Karpas-422 (cell line): ENCODE measurements at regions not wholly inside any gene's neighbourhood (a gene's known extent, or its start where the extent isn't known, plus 50 kb on each side); places are given as distances from the start of the nearest gene placed in this dataset.

Experiments used
- DNase-seq: peaks from one replicate; pipeline ENCODE4 v3.0.0-alpha.2; 2015
- H2AFZ ChIP-seq: fragments of 200-600 bp; sonication (generic); 2 replicates; pipeline ENCODE4 v1.6.1; 2014; ENCODE audit warnings: antibody characterized with exemption, low read length, mixed read lengths
- H3K27ac ChIP-seq: fragments of 200-600 bp; sonication (generic); 2 replicates; pipeline ENCODE4 v1.5.1; 2014; ENCODE audit warnings: mild to moderate bottlenecking, low read length, moderate library complexity
- H3K27me3 ChIP-seq: fragments of 200-600 bp; sonication (generic); 2 replicates; pipeline ENCODE4 v1.6.1; 2014; ENCODE audit warnings: low read length, mixed read lengths
- H3K36me3 ChIP-seq: fragments of 200-600 bp; sonication (generic); 2 replicates; pipeline ENCODE4 v1.6.1; 2014; ENCODE audit warnings: low read length, mixed read lengths; ENCODE audit not compliant: insufficient read depth
- H3K4me1 ChIP-seq: fragments of 200-600 bp; sonication (generic); 2 replicates; pipeline ENCODE4 v1.6.1; 2014; ENCODE audit warnings: mild to moderate bottlenecking, low read length, mixed read lengths
- H3K4me2 ChIP-seq: fragments of 200-600 bp; sonication (generic); 2 replicates; pipeline ENCODE4 v1.6.1; 2014; ENCODE audit warnings: low read length, low read depth, mild to moderate bottlenecking; ENCODE audit not compliant: poor library complexity, severe bottlenecking
- H3K4me3 ChIP-seq: fragments of 200-600 bp; sonication (generic); 2 replicates; pipeline ENCODE4 v1.5.1; 2014; ENCODE audit warnings: mild to moderate bottlenecking, antibody characterized with exemption, low read length, mixed read lengths
- H3K79me2 ChIP-seq: fragments of 200-600 bp; sonication (generic); 2 replicates; pipeline ENCODE4 v1.6.1; 2014; ENCODE audit warnings: mild to moderate bottlenecking, low read length, mixed read lengths
- H3K9ac ChIP-seq: fragments of 200-600 bp; sonication (generic); 2 replicates; pipeline ENCODE4 v1.6.0; 2014; ENCODE audit warnings: low read length
- H3K9me2 ChIP-seq: fragments of 200-600 bp; sonication (generic), shearing (Covaris generic); replicated peaks from 2 replicates; pipeline ENCODE4 v1.6.0; 2014; ENCODE audit warnings: mild to moderate bottlenecking, low read length, moderate library complexity; ENCODE audit not compliant: insufficient read depth
- H3K9me3 ChIP-seq: fragments of 300-700, 200-600 bp; sonication (generic); 2 replicates; pipeline ENCODE4 v1.6.1; 2014; ENCODE audit warnings: low read length, mixed read lengths
- H4K20me1 ChIP-seq: fragments of 200-600 bp; sonication (generic); 2 replicates; pipeline ENCODE4 v1.6.1; 2014; ENCODE audit warnings: mild to moderate bottlenecking, antibody characterized with exemption, low read length, low read depth; ENCODE audit not compliant: insufficient read depth

DNA sequence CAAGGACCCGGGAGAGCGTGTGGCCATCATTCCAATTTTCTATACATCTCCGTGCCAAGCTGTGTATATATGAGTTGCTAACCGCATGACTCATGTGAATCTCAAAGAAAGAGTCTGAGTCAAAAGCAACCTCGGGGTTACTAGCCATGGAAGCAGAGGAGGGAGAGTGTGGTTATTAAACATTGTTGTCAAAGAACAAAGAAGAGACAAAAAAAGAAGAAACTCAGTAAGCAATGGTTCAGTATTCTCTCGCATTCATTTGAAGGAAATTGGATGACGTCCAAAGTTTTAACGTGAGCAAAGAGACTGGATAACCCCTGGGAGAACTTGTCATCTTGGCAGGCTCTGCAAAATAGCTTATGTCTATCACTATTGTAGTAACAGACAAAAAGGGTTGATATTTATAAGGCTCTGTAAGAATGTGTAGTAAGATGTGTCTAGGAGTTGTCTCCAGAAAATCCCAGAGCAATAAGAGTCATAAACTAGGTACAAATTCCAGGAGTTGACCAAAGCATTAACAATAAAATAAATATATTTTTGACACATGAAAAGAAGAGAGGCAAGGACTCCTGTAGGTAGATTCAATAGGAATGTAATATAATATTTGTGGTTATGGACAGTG, 52.8 kb upstream of the GRM7 start:
- H3K79me2 ChIP-seq, result no peaks in the 10 kb centered on the region
- no peaks in the 10 kb centered on the region for H3K36me3 ChIP-seq
- H3K9me3 ChIP-seq, result no peaks in the 10 kb centered on the region
- no peak overlapping the region for H2AFZ ChIP-seq
- H3K27me3 ChIP-seq, result no peaks in the 10 kb centered on the region
- no peak for DNase-seq
- no peaks in the 10 kb centered on the region for H3K4me1 ChIP-seq
- H3K4me2 ChIP-seq, result no peak overlapping the region
- H3K9ac ChIP-seq, result no peak overlapping the region
- no peaks in the 10 kb centered on the region for H4K20me1 ChIP-seq
- no peaks in the 10 kb centered on the region for H3K9me2 ChIP-seq
- H3K27ac ChIP-seq, result no peak overlapping the region
- no peak overlapping the region for H3K4me3 ChIP-seq

GRCh38 chr3:6809349-6809748, 51.6 kb upstream of the GRM7 start:
- no peak for DNase-seq
- H4K20me1 ChIP-seq, result no peaks in the 10 kb centered on the region
- no peak overlapping the region for H3K27ac ChIP-seq
- H3K9me3 ChIP-seq, result no peaks in the 10 kb centered on the region
- H3K36me3 ChIP-seq, result no peaks in the 10 kb centered on the region
- H3K9me2 ChIP-seq, result no peaks in the 10 kb centered on the region
- H3K4me1 ChIP-seq, result no peaks in the 10 kb centered on the region
- no peak overlapping the region for H3K4me3 ChIP-seq
- H2AFZ ChIP-seq, result no peak overlapping the region
- H3K27me3 ChIP-seq, result no peaks in the 10 kb centered on the region
- no peak overlapping the region for H3K4me2 ChIP-seq
- H3K9ac ChIP-seq, result no peak overlapping the region
- no peaks in the 10 kb centered on the region for H3K79me2 ChIP-seq
